ENCODE measurements at regions not wholly inside any gene's neighbourhood (a gene's known extent, or its start where the extent isn't known, plus 50 kb on each side); places are given as distances from the start of the nearest gene placed in this dataset.

DNA sequence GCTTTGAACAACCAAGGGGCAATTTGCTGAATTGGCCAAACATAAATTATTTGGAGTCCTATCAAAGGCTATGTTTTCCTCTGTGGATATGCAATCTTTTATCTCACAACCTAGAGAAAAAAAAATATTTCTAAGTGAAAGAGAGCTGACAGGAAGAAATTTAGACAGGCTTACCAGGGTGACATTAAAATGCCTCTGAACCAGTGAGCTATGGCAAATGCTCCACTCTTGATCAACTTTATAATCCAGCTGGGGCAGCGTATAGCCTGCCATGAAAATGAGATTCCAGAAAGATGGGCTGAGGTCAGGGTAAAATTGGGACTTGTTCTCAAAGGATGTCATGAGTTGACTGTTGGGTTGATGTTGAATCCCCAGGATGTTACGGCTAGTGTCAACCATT, 399.3 kb upstream of the TRPC7 start:
- Histone ChIP-seq H3K9me3 (no peaks in the 10 kb centered on the region), H3K27ac (no peak overlapping the region), H3K4me3 (no peak overlapping the region), H3K4me2 (no peak overlapping the region), H3K4me1 (no peaks in the 10 kb centered on the region)
- WGBS (ENCODE audit: missing lambda C conversion rate), result 58% methylated on average over 2 of the region's 2 CpGs
- CTCF ChIA-PET, result interaction anchor here (9.3 to 9.4 kb wide), 2 partner anchors 400 to 515 kb away, joined by 132 to 135 read pairs; partner anchors contain the start of gene TRPC7
- POLR2A ChIA-PET, result no interaction called here
- no peak for TF ChIP-seq MYC (IDR thresholded peaks at IDR 0.05; ENCODE audit: borderline replicate concordance, low read length)
- TF ChIP-seq POLR2AphosphoS2 (conservative IDR thresholded peaks at IDR 0.05; ENCODE audit: low read length), result no peak
- no peak for TF ChIP-seq RARB (CRISPR knock-in tag; IDR thresholded peaks at IDR 0.05)
- no peak for TF ChIP-seq FOSL2 (IDR thresholded peaks at IDR 0.05)
- no peak for TF ChIP-seq FOSL2 (CRISPR knock-in tag; IDR thresholded peaks at IDR 0.05)
- no peak for TF ChIP-seq TFCP2L1 (CRISPR knock-in tag; IDR thresholded peaks at IDR 0.05)
- TF ChIP-seq, protein P1, sequence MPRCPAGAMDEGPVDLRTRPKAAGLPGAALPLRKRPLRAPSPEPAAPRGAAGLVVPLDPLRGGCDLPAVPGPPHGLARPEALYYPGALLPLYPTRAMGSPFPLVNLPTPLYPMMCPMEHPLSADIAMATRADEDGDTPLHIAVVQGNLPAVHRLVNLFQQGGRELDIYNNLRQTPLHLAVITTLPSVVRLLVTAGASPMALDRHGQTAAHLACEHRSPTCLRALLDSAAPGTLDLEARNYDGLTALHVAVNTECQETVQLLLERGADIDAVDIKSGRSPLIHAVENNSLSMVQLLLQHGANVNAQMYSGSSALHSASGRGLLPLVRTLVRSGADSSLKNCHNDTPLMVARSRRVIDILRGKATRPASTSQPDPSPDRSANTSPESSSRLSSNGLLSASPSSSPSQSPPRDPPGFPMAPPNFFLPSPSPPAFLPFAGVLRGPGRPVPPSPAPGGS (IDR thresholded peaks at IDR 0.05), result no peak
- TF ChIP-seq MAFK (IDR thresholded peaks at IDR 0.05; ENCODE audit: partially characterized antibody), result no peak
- no peak for TF ChIP-seq ESRRA (IDR thresholded peaks at IDR 0.05; ENCODE audit: borderline replicate concordance, low read length)
- no peak for TF ChIP-seq RNF2 (IDR thresholded peaks at IDR 0.05; ENCODE audit: borderline replicate concordance, low read depth)
- TF ChIP-seq, protein P2, sequence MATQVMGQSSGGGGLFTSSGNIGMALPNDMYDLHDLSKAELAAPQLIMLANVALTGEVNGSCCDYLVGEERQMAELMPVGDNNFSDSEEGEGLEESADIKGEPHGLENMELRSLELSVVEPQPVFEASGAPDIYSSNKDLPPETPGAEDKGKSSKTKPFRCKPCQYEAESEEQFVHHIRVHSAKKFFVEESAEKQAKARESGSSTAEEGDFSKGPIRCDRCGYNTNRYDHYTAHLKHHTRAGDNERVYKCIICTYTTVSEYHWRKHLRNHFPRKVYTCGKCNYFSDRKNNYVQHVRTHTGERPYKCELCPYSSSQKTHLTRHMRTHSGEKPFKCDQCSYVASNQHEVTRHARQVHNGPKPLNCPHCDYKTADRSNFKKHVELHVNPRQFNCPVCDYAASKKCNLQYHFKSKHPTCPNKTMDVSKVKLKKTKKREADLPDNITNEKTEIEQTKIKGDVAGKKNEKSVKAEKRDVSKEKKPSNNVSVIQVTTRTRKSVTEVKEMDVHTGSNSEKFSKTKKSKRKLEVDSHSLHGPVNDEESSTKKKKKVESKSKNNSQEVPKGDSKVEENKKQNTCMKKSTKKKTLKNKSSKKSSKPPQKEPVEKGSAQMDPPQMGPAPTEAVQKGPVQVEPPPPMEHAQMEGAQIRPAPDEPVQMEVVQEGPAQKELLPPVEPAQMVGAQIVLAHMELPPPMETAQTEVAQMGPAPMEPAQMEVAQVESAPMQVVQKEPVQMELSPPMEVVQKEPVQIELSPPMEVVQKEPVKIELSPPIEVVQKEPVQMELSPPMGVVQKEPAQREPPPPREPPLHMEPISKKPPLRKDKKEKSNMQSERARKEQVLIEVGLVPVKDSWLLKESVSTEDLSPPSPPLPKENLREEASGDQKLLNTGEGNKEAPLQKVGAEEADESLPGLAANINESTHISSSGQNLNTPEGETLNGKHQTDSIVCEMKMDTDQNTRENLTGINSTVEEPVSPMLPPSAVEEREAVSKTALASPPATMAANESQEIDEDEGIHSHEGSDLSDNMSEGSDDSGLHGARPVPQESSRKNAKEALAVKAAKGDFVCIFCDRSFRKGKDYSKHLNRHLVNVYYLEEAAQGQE (IDR thresholded peaks at IDR 0.05), result no peak
- DNase-seq (ENCODE audit: low read depth in 1 of 2, low spot score in 1 of 2), result no peak
- no peak for ATAC-seq
- no peak for FAIRE-seq

DNA sequence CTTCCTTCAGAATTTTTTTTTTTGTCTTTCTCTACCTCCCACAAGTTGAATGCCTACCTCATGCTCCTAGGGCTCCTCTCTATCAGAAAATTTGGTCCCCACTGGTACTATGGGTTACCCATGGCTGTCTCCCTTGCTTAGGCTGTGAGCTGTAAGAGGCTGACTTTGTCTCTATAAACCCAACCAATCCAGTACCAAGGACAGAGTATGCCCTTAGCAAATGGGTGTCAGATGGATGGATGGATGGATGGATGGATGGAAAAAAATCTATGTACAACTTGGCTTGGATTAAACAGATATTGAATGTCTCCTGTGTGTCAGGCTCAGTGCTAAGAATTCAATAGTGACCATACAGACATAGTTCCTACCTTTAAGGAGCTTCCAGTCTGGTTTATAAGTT, 398.2 kb upstream of the TRPC7 start:
- Histone ChIP-seq H3K27ac (no peak overlapping the region), H3K4me1 (no peaks in the 10 kb centered on the region), H3K4me2 (no peak overlapping the region), H3K9me3 (no peaks in the 10 kb centered on the region), H3K4me3 (no peak overlapping the region)
- ChIA-PET POLR2A (no interaction called here), CTCF (interaction anchor here (1.3 to 2.2 kb wide), 2 partner anchors 9 to 514 kb away, joined by 4 to 10 read pairs; no protein-coding TSS in a partner anchor)
- DNase-seq (ENCODE audit: low read depth in 1 of 2, low spot score in 1 of 2) (no peak), FAIRE-seq (no peak), ATAC-seq (no peak)
- no peak for TF ChIP-seq FOSL2 (IDR thresholded peaks at IDR 0.05)
- TF ChIP-seq FOSL2 (CRISPR knock-in tag; IDR thresholded peaks at IDR 0.05), result no peak
- TF ChIP-seq SREBF2 (IDR thresholded peaks at IDR 0.05), result no peak
- TF ChIP-seq ZFP36 (IDR thresholded peaks at IDR 0.05; ENCODE audit: borderline replicate concordance, partially characterized antibody), result no peak
- no peak for TF ChIP-seq CHD2 (IDR thresholded peaks at IDR 0.05; ENCODE audit: low read length, partially characterized antibody)
- no peak for TF ChIP-seq ESRRA (IDR thresholded peaks at IDR 0.05; ENCODE audit: borderline replicate concordance, low read length)

DNA sequence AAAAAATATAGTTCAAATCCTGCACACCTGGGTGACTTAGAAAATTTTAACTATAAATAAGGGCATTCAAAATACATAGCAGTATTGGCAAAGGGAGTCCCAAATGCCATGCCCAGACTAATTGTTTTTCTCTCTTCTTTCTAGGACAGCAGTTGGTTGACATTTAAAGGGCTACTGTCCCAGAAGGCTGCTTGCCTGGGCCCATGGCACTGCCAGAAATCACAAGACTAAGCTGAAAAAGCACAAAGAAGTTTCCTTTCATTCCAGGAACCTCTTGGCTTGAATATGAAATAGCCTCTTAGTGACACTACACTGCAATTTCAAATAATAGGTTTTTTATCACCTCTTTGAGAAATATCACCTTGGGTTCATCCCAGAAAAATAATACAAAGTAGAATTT, 388.9 kb upstream of the TRPC7 start:
- CTCF ChIA-PET, result interaction anchor here (0.6 to 0.9 kb wide), 2 partner anchors 16 to 63 kb away, joined by 3 read pairs; no protein-coding TSS in a partner anchor
- ATAC-seq, result no peak
- POLR2A ChIA-PET, result no interaction called here
- TF ChIP-seq NPAS2 (CRISPR knock-in tag; IDR thresholded peaks at IDR 0.05; ENCODE audit: borderline replicate concordance) (no peak), ESRRA (IDR thresholded peaks at IDR 0.05; ENCODE audit: borderline replicate concordance, low read length) (no peak), CBX8 (IDR thresholded peaks at IDR 0.05) (no peak)
- H3K4me3 ChIP-seq, result no peak overlapping the region
- no peak for FAIRE-seq
- no peak for DNase-seq (ENCODE audit: low read depth in 1 of 2, low spot score in 1 of 2)
- no peak overlapping the region for H3K27ac ChIP-seq
- no peak overlapping the region for H3K4me2 ChIP-seq
- H3K4me1 ChIP-seq, result 0 out of 3 replicates have a peak, but pooled peaks cover under 1% of the 10 kb centered on the region
- no peaks in the 10 kb centered on the region for H3K9me3 ChIP-seq

Measured in A549 (cell line).